ENCODE measurements at regions not wholly inside any gene's neighbourhood (a gene's known extent, or its start where the extent isn't known, plus 50 kb on each side); places are given as distances from the start of the nearest gene placed in this dataset.

GRCh38 chr1:60342569-60342968 is 269.0 kb upstream of the C1orf87 start:
- TF ChIP-seq CSRNP3 (CRISPR knock-in tag; IDR thresholded peaks at IDR 0.05): no peak
- TF ChIP-seq ZFP3 (CRISPR knock-in tag; IDR thresholded peaks at IDR 0.05): no peak
- no peak for ATAC-seq

GRCh38 chr1:60341274-60341673 is 267.7 kb upstream of the C1orf87 start:
- no peak for ATAC-seq
- TF ChIP-seq GLIS3 (CRISPR knock-in tag; IDR thresholded peaks at IDR 0.05): no peak
- no peak for TF ChIP-seq ZFP3 (CRISPR knock-in tag; IDR thresholded peaks at IDR 0.05)
- TF ChIP-seq OSR1 (CRISPR knock-in tag; IDR thresholded peaks at IDR 0.05): no peak
- TF ChIP-seq ZNF565 (CRISPR knock-in tag; conservative IDR thresholded peaks at IDR 0.05; ENCODE audit: low read depth): no peak
- no peak for TF ChIP-seq ZNF8 (CRISPR knock-in tag; IDR thresholded peaks at IDR 0.05)
- no peak for TF ChIP-seq TSHZ2 (CRISPR knock-in tag; IDR thresholded peaks at IDR 0.05)
- TF ChIP-seq POU6F1 (CRISPR knock-in tag; IDR thresholded peaks at IDR 0.05; ENCODE audit: borderline replicate concordance, low read depth): no peak
- TF ChIP-seq SNAI2 (CRISPR knock-in tag; IDR thresholded peaks at IDR 0.05): no peak
- TF ChIP-seq ZC3H10 (CRISPR knock-in tag; IDR thresholded peaks at IDR 0.05): no peak

GRCh38 chr1:60331647-60332046 is 258.1 kb upstream of the C1orf87 start:
- no peak for ATAC-seq
- TF ChIP-seq CSDC2 (CRISPR knock-in tag; IDR thresholded peaks at IDR 0.05): no peak
- TF ChIP-seq ZC3H10 (CRISPR knock-in tag; IDR thresholded peaks at IDR 0.05): no peak
- TF ChIP-seq POU6F1 (CRISPR knock-in tag; IDR thresholded peaks at IDR 0.05; ENCODE audit: borderline replicate concordance, low read depth): no peak
- TF ChIP-seq ZNF8 (CRISPR knock-in tag; IDR thresholded peaks at IDR 0.05): no peak
- no peak for TF ChIP-seq ZNF565 (CRISPR knock-in tag; conservative IDR thresholded peaks at IDR 0.05; ENCODE audit: low read depth)
- no peak for TF ChIP-seq RARB (CRISPR knock-in tag; IDR thresholded peaks at IDR 0.05)
- TF ChIP-seq TSHZ2 (CRISPR knock-in tag; IDR thresholded peaks at IDR 0.05): no peak
- no peak for TF ChIP-seq CSRNP3 (CRISPR knock-in tag; IDR thresholded peaks at IDR 0.05)
- no peak for TF ChIP-seq ZNF70 (CRISPR knock-in tag; IDR thresholded peaks at IDR 0.05)
- TF ChIP-seq TOX (CRISPR knock-in tag; IDR thresholded peaks at IDR 0.05; ENCODE audit: borderline replicate concordance): no peak
- no peak for TF ChIP-seq ISL1 (CRISPR knock-in tag; IDR thresholded peaks at IDR 0.05)
- no peak for TF ChIP-seq BACH2 (CRISPR knock-in tag; IDR thresholded peaks at IDR 0.05; ENCODE audit: borderline replicate concordance)
- no peak for TF ChIP-seq TCF4 (CRISPR knock-in tag; IDR thresholded peaks at IDR 0.05; ENCODE audit: borderline replicate concordance)
- no peak for TF ChIP-seq PPARA (CRISPR knock-in tag; IDR thresholded peaks at IDR 0.05; ENCODE audit: borderline replicate concordance)
- no peak for TF ChIP-seq GLIS3 (CRISPR knock-in tag; IDR thresholded peaks at IDR 0.05)
- no peak for TF ChIP-seq SNAI2 (CRISPR knock-in tag; IDR thresholded peaks at IDR 0.05)
- no peak for TF ChIP-seq PATZ1 (CRISPR knock-in tag; IDR thresholded peaks at IDR 0.05; ENCODE audit: borderline replicate concordance)
